ENCODE measurements at regions not wholly inside any gene's neighbourhood (a gene's known extent, or its start where the extent isn't known, plus 50 kb on each side); places are given as distances from the start of the nearest gene placed in this dataset.

GRCh38 chr12:114767906-114768722 is 84.1 kb upstream of the TBX3 start:
- TF ChIP-seq CTCF (conservative IDR thresholded peaks at IDR 0.05; ENCODE audit: low read depth, low read length): no peak
- no peak for TF ChIP-seq EZH2 (IDR thresholded peaks at IDR 0.05; ENCODE audit: low read length, unreplicated experiment)
- no peak for TF ChIP-seq EZH2phosphoT487 (IDR thresholded peaks at IDR 0.05; ENCODE audit: borderline replicate concordance, low read length)
